IMR-90 (cell line): ENCODE measurements at regions not wholly inside any gene's neighbourhood (a gene's known extent, or its start where the extent isn't known, plus 50 kb on each side); places are given as distances from the start of the nearest gene placed in this dataset.

Experiments used
- ATAC-seq: fragments of 200-7000 bp; cut with Tn5 transposase; 2 replicates; pipeline ENCODE4 v1.9.1; 2020; ENCODE audit warnings: low read depth, mild to moderate bottlenecking, moderate library complexity
- BruUV-seq: library from RNA; stranded (reverse); fragments of 400-500 nt; replicated peaks from 2 replicates; lab custom pipeline; 2021; lab: Mats Ljungman, UMichigan
- CTCF ChIA-PET: fragments of 300-600 bp; formaldehyde crosslinking; extraction: SDS; loops from one replicate; lab custom pipeline; 2021; ENCODE audit warnings: antibody characterized with exemption; lab: Yijun Ruan, JAX
- POLR2A ChIA-PET: fragments of 300-600 bp; sonication (Branson Sonifier 250); formaldehyde crosslinking; loops from one replicate; lab custom pipeline; 2022; ENCODE audit warnings: antibody characterized with exemption; ENCODE audit not compliant: unreplicated experiment; lab: Charles Lee
- DNase-seq: peaks from one replicate; pipeline ENCODE4 v3.0.0; 2013
- H2AFZ ChIP-seq: replicated peaks from 2 replicates; pipeline ENCODE3; 2013; ENCODE audit warnings: low read length, mild to moderate bottlenecking; ENCODE audit not compliant: poor library complexity
- H2AK5ac ChIP-seq: 2 replicates; pipeline ENCODE4 v1.6.1; 2013; ENCODE audit warnings: low read depth, low read length, inconsistent platforms
- H2AK9ac ChIP-seq: replicated peaks from 2 replicates; pipeline ENCODE3; 2013; ENCODE audit warnings: mild to moderate bottlenecking, low read depth, low read length, moderate library complexity; ENCODE audit not compliant: poor library complexity
- H2BK120ac ChIP-seq: 2 replicates; pipeline ENCODE4 v1.6.1; 2013; ENCODE audit warnings: low read depth, low read length, inconsistent platforms
- H2BK15ac ChIP-seq: 3 replicates; pipeline ENCODE4 v1.6.1; 2013; ENCODE audit warnings: low read depth, low read length, inconsistent platforms
- H2BK20ac ChIP-seq: 2 replicates; pipeline ENCODE4 v1.6.1; 2013; ENCODE audit warnings: low read depth, mild to moderate bottlenecking, inconsistent platforms, low read length, moderate library complexity
- H2BK5ac ChIP-seq: 2 replicates; pipeline ENCODE4 v1.6.1; 2013; ENCODE audit warnings: mild to moderate bottlenecking, low read depth, low read length, inconsistent platforms; ENCODE audit not compliant: poor library complexity, severe bottlenecking
- H3K14ac ChIP-seq: replicated peaks from 2 replicates; pipeline ENCODE4 v1.6.1; 2013; ENCODE audit warnings: low read depth, low read length, inconsistent platforms
- H3K18ac ChIP-seq: 2 replicates; pipeline ENCODE4 v1.6.1; 2013; ENCODE audit warnings: low read depth, low read length, control low read depth
- H3K23ac ChIP-seq: 2 replicates; pipeline ENCODE4 v1.6.1; 2013; ENCODE audit warnings: low read depth, low read length, inconsistent platforms
- H3K27ac ChIP-seq: 2 replicates; pipeline ENCODE4 v1.5.1; 2013; ENCODE audit warnings: mild to moderate bottlenecking, control low read depth, low read length; ENCODE audit not compliant: insufficient read depth
- H3K27me3 ChIP-seq: 2 replicates; pipeline ENCODE4 v1.6.1; 2013; ENCODE audit warnings: low read length; ENCODE audit not compliant: control insufficient read depth, insufficient read depth
- H3K36me3 ChIP-seq: 2 replicates; pipeline ENCODE4 v1.6.1; 2013; ENCODE audit warnings: low read length, mixed read lengths; ENCODE audit not compliant: control insufficient read depth, insufficient read depth
- H3K4ac ChIP-seq: 2 replicates; pipeline ENCODE4 v1.6.1; 2013; ENCODE audit warnings: low read depth, low read length, inconsistent platforms
- H3K4me1 ChIP-seq: 2 replicates; pipeline ENCODE4 v1.6.1; 2013; ENCODE audit warnings: low read length, mixed read lengths; ENCODE audit not compliant: control insufficient read depth, insufficient read depth
- H3K4me2 ChIP-seq: 2 replicates; pipeline ENCODE4 v1.6.1; 2013; ENCODE audit warnings: low read depth, mild to moderate bottlenecking, control low read depth, low read length, moderate library complexity
- H3K4me3 ChIP-seq: 2 replicates; pipeline ENCODE4 v1.5.1; 2013; ENCODE audit warnings: low read depth, mild to moderate bottlenecking, control low read depth, low read length, moderate library complexity; ENCODE audit not compliant: insufficient read depth
- H3K56ac ChIP-seq: 2 replicates; pipeline ENCODE4 v1.6.1; 2013; ENCODE audit warnings: low read length, inconsistent platforms; ENCODE audit not compliant: insufficient read depth; ENCODE audit errors: extremely low read depth
- H3K79me1 ChIP-seq, 2 experiments: 2 replicates each; pipeline ENCODE4 v1.6.1; 2013; ENCODE audit warnings: low read length in 2 of 2, inconsistent platforms in 1 of 2, low read depth in 1 of 2
- H3K9ac ChIP-seq: 2 replicates; pipeline ENCODE4 v1.6.1; 2013; ENCODE audit warnings: low read depth, low read length, control low read depth
- H3K9me1 ChIP-seq: 2 replicates; pipeline ENCODE4 v1.6.1; 2013; ENCODE audit warnings: low read length, inconsistent platforms; ENCODE audit not compliant: insufficient read depth
- H3K9me3 ChIP-seq: 2 replicates; pipeline ENCODE4 v1.6.1; 2013; ENCODE audit warnings: low read length; ENCODE audit not compliant: control insufficient read depth, insufficient read depth
- H4K20me1 ChIP-seq: 2 replicates; pipeline ENCODE4 v1.6.1; 2013; ENCODE audit warnings: low read length, inconsistent platforms; ENCODE audit not compliant: insufficient read depth
- H4K5ac ChIP-seq: 2 replicates; pipeline ENCODE4 v1.6.1; 2013; ENCODE audit warnings: mild to moderate bottlenecking, low read depth, low read length, control low read depth
- H4K8ac ChIP-seq, 2 experiments: 2 replicates each; pipeline ENCODE4 v1.6.1; 2013; ENCODE audit warnings: low read depth in 2 of 2, low read length in 2 of 2, control low read depth in 1 of 2, inconsistent platforms in 1 of 2
- H4K91ac ChIP-seq: 2 replicates; pipeline ENCODE4 v1.6.1; 2013; ENCODE audit warnings: low read depth, low read length, inconsistent platforms; ENCODE audit not compliant: insufficient read depth
- BHLHE40 ChIP-seq: fragments of 150-350 bp; IDR thresholded peaks from 2 replicates; pipeline ENCODE4 v1.6.1; 2016; ENCODE audit warnings: mild to moderate bottlenecking, low read depth, low read length
- CEBPB ChIP-seq: IDR thresholded peaks from 2 replicates; pipeline ENCODE4 v1.6.1; 2012; ENCODE audit warnings: low read depth, low read length, improper control_type of control experiment
- CHD1 ChIP-seq: IDR thresholded peaks from 2 replicates; pipeline ENCODE4 v1.6.1; 2012; ENCODE audit warnings: low read depth, low read length, improper control_type of control experiment
- CTCF ChIP-seq: conservative IDR thresholded peaks from 2 replicates; pipeline ENCODE4 v1.5.1; 2012; ENCODE audit warnings: mild to moderate bottlenecking, low read depth, low read length, improper control_type of control experiment
- ELK1 ChIP-seq: fragments of 150-350 bp; IDR thresholded peaks from 2 replicates; pipeline ENCODE4 v1.6.1; 2016; ENCODE audit warnings: low read depth, mild to moderate bottlenecking, low read length, moderate library complexity, borderline replicate concordance
- FOS ChIP-seq: fragments of 150-350 bp; IDR thresholded peaks from 2 replicates; pipeline ENCODE4 v1.6.1; 2016; ENCODE audit warnings: low read depth, low read length
- MAFK ChIP-seq: IDR thresholded peaks from 2 replicates; pipeline ENCODE4 v1.6.1; 2012; ENCODE audit warnings: low read depth, low read length, improper control_type of control experiment
- MAZ ChIP-seq: IDR thresholded peaks from 2 replicates; pipeline ENCODE4 v1.6.1; 2012; ENCODE audit warnings: low read depth, mild to moderate bottlenecking, low read length, improper control_type of control experiment, moderate library complexity, borderline replicate concordance
- MXI1 ChIP-seq: IDR thresholded peaks from 2 replicates; pipeline ENCODE4 v1.6.1; 2012; ENCODE audit warnings: low read depth, mild to moderate bottlenecking, low read length, moderate library complexity, borderline replicate concordance
- NFE2L2 ChIP-seq: fragments of 150-350 bp; IDR thresholded peaks from 2 replicates; pipeline ENCODE4 v1.6.1; 2016; ENCODE audit warnings: low read depth, mild to moderate bottlenecking, low read length
- POLR2A ChIP-seq: IDR thresholded peaks from 2 replicates; pipeline ENCODE4 v1.6.1; 2012; ENCODE audit warnings: mild to moderate bottlenecking, low read depth, low read length
- RAD21 ChIP-seq: IDR thresholded peaks from 2 replicates; pipeline ENCODE4 v1.6.1; 2012; ENCODE audit warnings: low read length, improper control_type of control experiment
- RCOR1 ChIP-seq: IDR thresholded peaks from 2 replicates; pipeline ENCODE4 v1.6.1; 2012; ENCODE audit warnings: mild to moderate bottlenecking, low read length, improper control_type of control experiment; ENCODE audit not compliant: insufficient replicate concordance
- RFX5 ChIP-seq: IDR thresholded peaks from 2 replicates; pipeline ENCODE4 v1.8.0; 2012; ENCODE audit warnings: low read depth, mild to moderate bottlenecking, low read length, moderate library complexity
- SMC3 ChIP-seq: fragments of 150-350 bp; IDR thresholded peaks from 2 replicates; pipeline ENCODE4 v1.6.1; 2016; ENCODE audit warnings: low read depth, mild to moderate bottlenecking, antibody characterized with exemption, low read length, moderate library complexity
- USF2 ChIP-seq: fragments of 150-350 bp; IDR thresholded peaks from 2 replicates; pipeline ENCODE4 v1.6.1; 2017; ENCODE audit warnings: mild to moderate bottlenecking, antibody characterized with exemption, low read length, low read depth
- WGBS, 2 experiments: methylation state at CpG; one replicate each; pipeline versions ENCODE4 v1.1.5 to v1.1.7; 2013; ENCODE audit warnings: missing lambda C conversion rate in 2 of 2; ENCODE audit not compliant: insufficient read length in 1 of 2; ENCODE audit errors: extremely low coverage in 2 of 2; 5-methylcytosine and 5-hydroxymethylcytosine counted together
- dilution Hi-C: fragments of 300-500 bp; cut with HindIII; formaldehyde crosslinking; loops from one replicate; pipeline ENCODE4 v1.14.3; 2018; ENCODE audit warnings: low sequenced_read_pairs; ENCODE audit not compliant: unreplicated experiment
- in situ Hi-C: fragments of 300-500 bp; cut with MboI; formaldehyde crosslinking; loops from 3 replicates; pipeline ENCODE4 v1.14.3; 2019; ENCODE audit warnings: low sequenced_read_pairs, inconsistent platforms, mixed read lengths
- intact Hi-C: fragments of 100-400 bp; cut with micrococcal nuclease; formaldehyde crosslinking; loops from 2 replicates; pipeline ENCODE4 v1.10.0; 2022

GRCh38 chr9:26460624-26461023, 432.0 kb downstream of the CAAP1 start:
- POLR2A ChIA-PET, result no interaction called here
- H3K4ac ChIP-seq, result no peak overlapping the region
- H3K9ac ChIP-seq, result no peak overlapping the region
- no peak overlapping the region for H3K23ac ChIP-seq
- H2BK15ac ChIP-seq, result no peak overlapping the region
- in situ Hi-C loops (no loop called here), intact Hi-C loops (no loop called here), dilution Hi-C loops (no loop called here)
- no peak overlapping the region for H2AK5ac ChIP-seq
- H3K27me3 ChIP-seq, result no peaks in the 10 kb centered on the region
- no CpG with 5 or more reads among the region's 1 CpG for WGBS, 2 experiments
- no peaks in the 10 kb centered on the region for H3K79me1 ChIP-seq
- H4K91ac ChIP-seq, result no peak overlapping the region
- CTCF ChIA-PET, result no interaction called here
- ATAC-seq (no peak), DNase-seq (no peak)
- no peak overlapping the region for H3K56ac ChIP-seq
- no TSS peak for BruUV-seq
- no peaks in the 10 kb centered on the region for H3K9me3 ChIP-seq
- H3K18ac ChIP-seq, result no peak overlapping the region
- no peak overlapping the region for H3K14ac ChIP-seq
- no peaks in the 10 kb centered on the region for H3K36me3 ChIP-seq
- H2BK120ac ChIP-seq, result no peak overlapping the region
- no peak overlapping the region for H2BK20ac ChIP-seq
- no peak overlapping the region for H2AK9ac ChIP-seq
- no peaks in the 10 kb centered on the region for H4K20me1 ChIP-seq
- no peak overlapping the region for H2BK5ac ChIP-seq
- no peak for TF ChIP-seq POLR2A
- TF ChIP-seq MAZ, result no peak
- no peak for TF ChIP-seq CEBPB
- no peak for TF ChIP-seq RFX5
- no peak for TF ChIP-seq ELK1
- TF ChIP-seq RAD21, result no peak
- TF ChIP-seq MAFK, result no peak
- no peak for TF ChIP-seq RCOR1
- TF ChIP-seq NFE2L2, result no peak
- TF ChIP-seq SMC3, result no peak
- TF ChIP-seq CTCF, result no peak
- no peak for TF ChIP-seq CHD1
- TF ChIP-seq USF2, result no peak
- TF ChIP-seq BHLHE40, result no peak
- TF ChIP-seq FOS, result no peak
- no peak for TF ChIP-seq MXI1
- no peak overlapping the region for H4K8ac ChIP-seq
- no peaks in the 10 kb centered on the region for H3K9me1 ChIP-seq
- H2AFZ ChIP-seq, result no peak overlapping the region
- H3K4me2 ChIP-seq, result no peak overlapping the region
- H3K4me3 ChIP-seq, result no peak overlapping the region
- H3K4me1 ChIP-seq, result no peaks in the 10 kb centered on the region
- H3K27ac ChIP-seq, result no peak overlapping the region
- H4K5ac ChIP-seq, result no peak overlapping the region
